ENCODE measurements at regions not wholly inside any gene's neighbourhood (a gene's known extent, or its start where the extent isn't known, plus 50 kb on each side); places are given as distances from the start of the nearest gene placed in this dataset.

GRCh38 chr16:64872101-64872500 is 249.8 kb downstream of the CDH11 start:
- no peak overlapping the region for H3K4me3 ChIP-seq (ENCODE audit: low read length in 2 of 2)
- Mint-ChIP-seq H3K4me1 (no peaks in the 10 kb centered on the region), H3K27ac (no peak overlapping the region), H3K27me3 (peaks cover 0 to 2% of the 10 kb centered on the region in 2 donors), H3K4me3 (no peak overlapping the region), H3K9me3 (peaks cover 0 to 28% (median 18%) of the 10 kb centered on the region in 8 donors), H3K36me3 (no peaks in the 10 kb centered on the region)
- no peaks in the 10 kb centered on the region for H3K9me3 ChIP-seq (ENCODE audit: control insufficient read depth in 1 of 2, low read length in 2 of 2)
- H3K27ac ChIP-seq (ENCODE audit: low read depth, low read length), result no peak overlapping the region
- intact Hi-C loops (cut with micrococcal nuclease), result no loop called here
- no peaks in the 10 kb centered on the region for H3K36me3 ChIP-seq (ENCODE audit: insufficient read depth, low read length)
- CTCF ChIA-PET (ENCODE audit: partially characterized antibody), result no interaction called here
- POLR2A ChIA-PET (ENCODE audit: partially characterized antibody), result no interaction called here
- no peaks in the 10 kb centered on the region for H3K4me1 ChIP-seq (ENCODE audit: insufficient read depth, low read length)
- no peaks in the 10 kb centered on the region for H3K27me3 ChIP-seq (ENCODE audit: insufficient read depth, low read length)
- no peak for DNase-seq

- no peak for DNase-seq
- Histone ChIP-seq H3K4me3 (ENCODE audit: low read length in 2 of 2) (no peak overlapping the region), H3K27me3 (ENCODE audit: insufficient read depth, low read length) (no peaks in the 10 kb centered on the region), H3K9me3 (ENCODE audit: control insufficient read depth in 1 of 2, low read length in 2 of 2) (no peaks in the 10 kb centered on the region), H3K36me3 (ENCODE audit: insufficient read depth, low read length) (no peaks in the 10 kb centered on the region), H3K4me1 (ENCODE audit: insufficient read depth, low read length) (no peaks in the 10 kb centered on the region), H3K27ac (ENCODE audit: low read depth, low read length) (no peak overlapping the region)
- Mint-ChIP-seq H3K4me1 (no peaks in the 10 kb centered on the region), H3K9me3 (peaks cover 0 to 21% (median 14%) of the 10 kb centered on the region in 8 donors), H3K27me3 (peaks cover 0 to 2% of the 10 kb centered on the region in 2 donors), H3K36me3 (no peaks in the 10 kb centered on the region), H3K4me3 (no peak overlapping the region), H3K27ac (no peak overlapping the region)
- intact Hi-C loops (cut with micrococcal nuclease), result no loop called here
- POLR2A ChIA-PET (ENCODE audit: partially characterized antibody), result no interaction called here
- CTCF ChIA-PET (ENCODE audit: partially characterized antibody), result no interaction called here
Observed at GRCh38 chr16:64870859-64871258, 251.0 kb downstream of the CDH11 start.

GRCh38 chr16:64869781-64870180 is 252.1 kb downstream of the CDH11 start:
- H3K4me1 ChIP-seq (ENCODE audit: insufficient read depth, low read length), result no peaks in the 10 kb centered on the region
- no peak for DNase-seq
- Mint-ChIP-seq H3K4me3 (no peak overlapping the region), H3K27ac (no peak overlapping the region), H3K27me3 (peaks cover 0 to 2% of the 10 kb centered on the region in 2 donors), H3K4me1 (no peaks in the 10 kb centered on the region), H3K36me3 (no peaks in the 10 kb centered on the region), H3K9me3 (peaks cover 0 to 21% (median 12%) of the 10 kb centered on the region in 8 donors)
- H3K27me3 ChIP-seq (ENCODE audit: insufficient read depth, low read length), result no peaks in the 10 kb centered on the region
- intact Hi-C loops (cut with micrococcal nuclease), result no loop called here
- ChIA-PET CTCF (ENCODE audit: partially characterized antibody) (no interaction called here), POLR2A (ENCODE audit: partially characterized antibody) (no interaction called here)
- H3K9me3 ChIP-seq (ENCODE audit: control insufficient read depth in 1 of 2, low read length in 2 of 2), result no peaks in the 10 kb centered on the region
- H3K27ac ChIP-seq (ENCODE audit: low read depth, low read length), result no peak overlapping the region
- H3K36me3 ChIP-seq (ENCODE audit: insufficient read depth, low read length), result no peaks in the 10 kb centered on the region
- H3K4me3 ChIP-seq (ENCODE audit: low read length in 2 of 2), result no peak overlapping the region

- no peaks in the 10 kb centered on the region for H3K36me3 Mint-ChIP-seq
- no peaks in the 10 kb centered on the region for H3K9me3 ChIP-seq (ENCODE audit: control insufficient read depth in 1 of 2, low read length in 2 of 2)
- H3K4me3 Mint-ChIP-seq, result no peak overlapping the region
- H3K27me3 ChIP-seq (ENCODE audit: insufficient read depth, low read length), result no peaks in the 10 kb centered on the region
- H3K9me3 Mint-ChIP-seq, result peaks cover 2 to 18% (median 12%) of the 10 kb centered on the region in 8 donors
- ChIA-PET CTCF (ENCODE audit: partially characterized antibody) (no interaction called here), POLR2A (ENCODE audit: partially characterized antibody) (no interaction called here)
- intact Hi-C loops (cut with micrococcal nuclease), result no loop called here
- H3K27ac Mint-ChIP-seq, result no peak overlapping the region
- H3K27ac ChIP-seq (ENCODE audit: low read depth, low read length), result no peak overlapping the region
- no peaks in the 10 kb centered on the region for H3K4me1 ChIP-seq (ENCODE audit: insufficient read depth, low read length)
- DNase-seq, result no peak
- no peak overlapping the region for H3K4me3 ChIP-seq (ENCODE audit: low read length in 2 of 2)
- no peaks in the 10 kb centered on the region for H3K36me3 ChIP-seq (ENCODE audit: insufficient read depth, low read length)
- peaks cover 0 to under 1% of the 10 kb centered on the region in 2 donors for H3K27me3 Mint-ChIP-seq
- no peaks in the 10 kb centered on the region for H3K4me1 Mint-ChIP-seq
Observed at GRCh38 chr16:64866021-64866420, 255.8 kb downstream of the CDH11 start.

- Mint-ChIP-seq H3K9me3 (peaks cover 2 to 24% (median 14%) of the 10 kb centered on the region in 8 donors), H3K27me3 (no peaks in the 10 kb centered on the region), H3K36me3 (no peaks in the 10 kb centered on the region), H3K4me3 (no peak overlapping the region), H3K27ac (no peak overlapping the region), H3K4me1 (no peaks in the 10 kb centered on the region)
- Histone ChIP-seq H3K4me3 (ENCODE audit: low read length in 2 of 2) (no peak overlapping the region), H3K36me3 (ENCODE audit: insufficient read depth, low read length) (no peaks in the 10 kb centered on the region), H3K4me1 (ENCODE audit: insufficient read depth, low read length) (no peaks in the 10 kb centered on the region), H3K9me3 (ENCODE audit: control insufficient read depth in 1 of 2, low read length in 2 of 2) (no peaks in the 10 kb centered on the region), H3K27ac (ENCODE audit: low read depth, low read length) (no peak overlapping the region), H3K27me3 (ENCODE audit: insufficient read depth, low read length) (no peaks in the 10 kb centered on the region)
- ChIA-PET POLR2A (ENCODE audit: partially characterized antibody) (no interaction called here), CTCF (ENCODE audit: partially characterized antibody) (no interaction called here)
- intact Hi-C loops (cut with micrococcal nuclease), result no loop called here
- no peak for DNase-seq
Observed at GRCh38 chr16:64865069-64865696, 256.7 kb downstream of the CDH11 start.

- Histone ChIP-seq H3K9me3 (ENCODE audit: control insufficient read depth in 1 of 2, low read length in 2 of 2) (no peaks in the 10 kb centered on the region), H3K4me3 (ENCODE audit: low read length in 2 of 2) (no peak overlapping the region), H3K27ac (ENCODE audit: low read depth, low read length) (no peak overlapping the region), H3K27me3 (ENCODE audit: insufficient read depth, low read length) (no peaks in the 10 kb centered on the region), H3K36me3 (ENCODE audit: insufficient read depth, low read length) (no peaks in the 10 kb centered on the region), H3K4me1 (ENCODE audit: insufficient read depth, low read length) (no peaks in the 10 kb centered on the region)
- Mint-ChIP-seq H3K9me3 (peaks cover 2 to 24% (median 14%) of the 10 kb centered on the region in 8 donors), H3K27ac (no peak overlapping the region), H3K4me1 (no peaks in the 10 kb centered on the region), H3K4me3 (no peak overlapping the region), H3K36me3 (no peaks in the 10 kb centered on the region), H3K27me3 (no peaks in the 10 kb centered on the region)
- ChIA-PET CTCF (ENCODE audit: partially characterized antibody) (no interaction called here), POLR2A (ENCODE audit: partially characterized antibody) (no interaction called here)
- intact Hi-C loops (cut with micrococcal nuclease), result no loop called here
- no peak for DNase-seq
Observed at GRCh38 chr16:64864232-64864809, 257.5 kb downstream of the CDH11 start.

- H3K36me3 Mint-ChIP-seq, result peaks cover 0 to 3% of the 10 kb centered on the region in 2 donors
- H3K9me3 Mint-ChIP-seq, result peaks cover 2 to 24% (median 16%) of the 10 kb centered on the region in 8 donors
- no peaks in the 10 kb centered on the region for H3K27me3 Mint-ChIP-seq
- Histone ChIP-seq H3K4me1 (ENCODE audit: insufficient read depth, low read length) (no peaks in the 10 kb centered on the region), H3K4me3 (ENCODE audit: low read length in 2 of 2) (no peak overlapping the region), H3K27me3 (ENCODE audit: insufficient read depth, low read length) (no peaks in the 10 kb centered on the region), H3K9me3 (ENCODE audit: control insufficient read depth in 1 of 2, low read length in 2 of 2) (no peaks in the 10 kb centered on the region), H3K27ac (ENCODE audit: low read depth, low read length) (no peak overlapping the region), H3K36me3 (ENCODE audit: insufficient read depth, low read length) (no peaks in the 10 kb centered on the region)
- ChIA-PET CTCF (ENCODE audit: partially characterized antibody) (no interaction called here), POLR2A (ENCODE audit: partially characterized antibody) (no interaction called here)
- H3K27ac Mint-ChIP-seq, result no peak overlapping the region
- DNase-seq, result no peak
- intact Hi-C loops (cut with micrococcal nuclease), result no loop called here
- H3K4me3 Mint-ChIP-seq, result no peak overlapping the region
- H3K4me1 Mint-ChIP-seq, result no peaks in the 10 kb centered on the region
Observed at GRCh38 chr16:64858076-64858475, 263.8 kb downstream of the CDH11 start.
